Putamen (tissue), 1 donor: ENCODE measurements at regions not wholly inside any gene's neighbourhood (a gene's known extent, or its start where the extent isn't known, plus 50 kb on each side); places are given as distances from the start of the nearest gene placed in this dataset.
"Not testable (repeated sequence)": the region's sequence is repeated elsewhere in the genome, so short reads cannot be mapped to it uniquely, and the experiment has no call there.

Source experiments
- DNase-seq: peaks from one replicate; pipeline ENCODE4 v3.0.0-alpha.2; 2016; ENCODE audit warnings: low spot score

DNA sequence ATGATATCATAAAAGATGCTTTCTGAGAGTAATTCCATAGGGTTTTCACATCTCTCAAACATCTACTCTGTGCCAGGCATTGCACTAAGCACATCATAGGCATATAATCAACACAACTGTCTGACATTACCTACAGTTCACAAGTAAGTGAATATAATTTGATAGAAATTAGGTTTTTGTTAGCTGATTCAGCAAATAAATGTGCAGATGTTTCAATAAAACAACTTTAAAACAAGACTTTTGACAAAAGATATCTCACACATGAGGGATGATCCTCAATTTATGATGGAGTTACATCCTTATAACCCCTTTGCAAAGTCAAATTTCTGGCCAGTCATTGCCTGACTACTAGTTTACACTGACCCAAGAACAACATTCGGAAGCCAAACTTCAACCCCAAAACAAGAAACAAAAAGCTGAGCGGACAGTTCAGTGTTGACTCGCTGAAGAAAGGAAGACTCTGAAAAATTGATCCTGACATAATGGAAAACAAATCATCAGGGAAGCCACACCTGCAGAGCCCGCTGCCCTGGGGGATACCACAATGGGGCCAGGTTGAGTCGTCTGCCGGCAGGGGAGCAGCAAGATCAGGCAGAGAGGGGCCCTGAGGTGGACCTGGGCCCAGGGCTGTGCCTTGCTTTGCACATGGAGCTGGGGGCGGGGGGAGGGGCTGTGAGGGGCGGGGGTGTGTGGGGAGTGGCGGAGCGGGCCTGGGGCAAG is 739.2 kb upstream of the GJE1 start:
- DNase-seq, result no peak

DNA sequence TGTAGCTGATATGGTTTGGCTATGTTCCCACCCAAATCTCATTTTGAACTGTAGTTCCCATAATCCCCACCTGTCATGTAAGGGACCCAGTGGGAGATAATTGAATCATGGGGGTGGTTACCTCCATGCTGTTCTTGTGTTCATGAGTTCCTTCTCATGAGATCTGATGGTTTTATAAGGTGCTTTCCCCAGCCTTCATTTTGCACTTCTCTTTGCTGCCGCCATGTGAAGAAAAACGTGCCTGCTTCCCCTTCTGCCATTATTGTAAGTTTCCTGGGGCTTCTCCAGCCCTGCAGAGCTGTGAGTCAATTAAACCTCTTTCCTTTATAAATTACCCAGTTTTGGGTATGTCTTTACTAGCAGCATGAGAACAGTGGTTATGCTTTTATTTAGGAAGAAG is 741.6 kb upstream of the GJE1 start:
- DNase-seq, result not testable (repeated sequence)

DNA sequence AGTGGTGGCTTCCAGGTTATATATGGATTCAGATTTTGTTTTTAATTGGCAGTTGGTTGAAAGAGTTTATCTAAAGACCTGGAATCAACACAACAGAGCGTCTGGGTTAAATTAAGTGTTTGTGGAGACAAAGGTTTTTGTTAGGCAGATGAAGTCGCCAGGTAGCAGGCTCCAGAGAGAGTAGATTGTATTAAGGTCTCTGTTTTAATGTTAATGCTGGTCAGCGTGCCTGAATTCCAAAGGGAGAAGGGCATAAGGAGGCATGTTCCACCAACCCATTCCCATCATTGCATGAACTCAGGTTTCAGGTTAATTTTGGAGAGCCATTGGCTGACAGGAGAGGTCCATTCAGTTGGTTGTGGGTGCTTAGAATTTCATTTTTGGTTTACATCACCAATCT is 744.1 kb upstream of the GJE1 start:
- DNase-seq, result no peak

DNA sequence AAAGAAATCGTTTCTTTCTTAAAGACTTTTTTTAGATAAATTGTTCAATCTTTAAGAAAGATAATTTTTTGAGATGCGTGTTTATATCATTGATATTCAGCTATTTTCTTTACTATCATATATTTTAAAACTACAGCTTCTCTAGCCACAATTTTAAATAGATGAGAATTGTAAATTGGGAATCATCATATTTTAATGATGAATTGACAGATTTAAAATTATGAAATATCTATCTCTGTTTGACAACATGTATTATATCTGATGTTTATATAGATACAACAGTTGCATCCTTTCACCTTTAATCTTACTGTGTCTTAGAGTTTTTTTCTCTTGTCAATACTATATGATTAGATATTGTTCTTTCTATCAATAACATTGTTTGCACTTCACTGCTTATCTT is 762.3 kb upstream of the GJE1 start:
- no peak for DNase-seq

DNA sequence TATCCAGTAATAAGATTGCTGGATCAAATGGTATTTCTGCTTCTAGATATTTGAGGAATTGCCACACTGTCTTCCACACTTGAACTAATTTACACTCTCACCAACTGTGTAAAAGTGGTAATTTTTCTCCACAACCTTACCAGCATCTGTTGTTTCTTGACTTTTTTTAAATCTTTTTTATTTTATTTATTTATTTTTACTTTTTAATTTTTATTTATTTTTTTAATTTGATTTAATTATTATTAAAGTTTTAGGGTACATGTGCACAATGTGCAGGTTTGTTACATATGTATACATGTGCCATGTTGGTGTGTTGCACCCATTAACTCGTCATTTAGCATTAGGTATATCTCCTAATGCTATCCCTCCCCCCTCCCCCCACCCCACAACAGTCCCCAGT is 765.9 kb upstream of the GJE1 start:
- not testable (repeated sequence) for DNase-seq

DNA sequence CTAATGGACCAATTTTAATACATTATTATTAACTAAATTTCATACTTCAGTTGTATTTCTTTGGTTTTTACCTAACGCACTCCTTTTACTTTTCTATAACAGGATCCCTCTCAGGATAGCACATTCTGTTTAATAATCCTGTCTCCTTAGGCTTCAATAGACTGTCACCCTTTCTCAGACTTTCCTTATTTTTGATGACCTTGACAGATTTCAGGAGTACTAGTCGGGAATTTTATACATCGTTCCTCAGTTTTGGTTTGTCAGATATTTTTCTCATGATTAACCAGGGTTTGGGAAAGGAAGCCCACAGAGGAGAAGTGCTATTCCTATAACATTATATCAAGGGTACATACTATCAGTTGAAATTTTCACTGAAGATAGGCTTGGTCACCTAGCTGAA is 768.0 kb upstream of the GJE1 start:
- DNase-seq, result no peak

DNA sequence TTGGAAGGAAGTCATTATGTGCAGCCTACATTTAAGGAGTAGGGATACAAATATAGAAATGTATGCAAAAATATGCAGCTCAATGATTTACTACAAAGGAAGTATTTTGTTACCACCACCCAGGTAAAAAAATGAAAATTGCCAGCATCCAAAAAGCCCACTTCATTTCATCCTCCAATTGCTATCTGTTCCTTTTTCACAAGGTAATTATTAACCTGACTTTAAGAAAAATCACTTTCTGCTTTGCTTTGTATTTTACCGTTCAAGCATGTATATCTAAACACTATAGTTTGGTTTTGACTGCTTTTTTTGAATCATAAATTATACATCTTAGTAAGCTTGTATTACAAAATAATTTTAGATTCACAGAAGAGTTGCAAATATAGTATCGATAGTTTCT is 768.5 kb upstream of the GJE1 start:
- DNase-seq, result no peak

DNA sequence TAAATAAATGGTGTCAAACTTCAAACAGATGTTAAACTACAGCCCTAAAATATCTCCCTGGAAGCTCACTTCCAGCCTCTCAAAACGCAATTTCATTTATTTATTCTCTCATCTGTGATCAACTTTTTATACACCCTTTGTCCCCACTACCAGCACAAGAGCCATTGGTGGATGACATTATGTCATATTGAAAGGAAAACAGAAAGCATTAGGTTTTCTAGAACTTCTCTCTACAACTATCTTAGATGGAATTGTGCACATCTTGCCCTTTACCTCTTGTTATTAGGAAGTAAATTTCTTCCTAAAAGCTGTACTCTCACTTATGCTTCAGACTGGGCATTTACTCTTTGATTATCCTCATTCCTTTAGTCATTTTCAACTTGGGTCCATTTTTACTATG is 771.2 kb upstream of the GJE1 start:
- no peak for DNase-seq

DNA sequence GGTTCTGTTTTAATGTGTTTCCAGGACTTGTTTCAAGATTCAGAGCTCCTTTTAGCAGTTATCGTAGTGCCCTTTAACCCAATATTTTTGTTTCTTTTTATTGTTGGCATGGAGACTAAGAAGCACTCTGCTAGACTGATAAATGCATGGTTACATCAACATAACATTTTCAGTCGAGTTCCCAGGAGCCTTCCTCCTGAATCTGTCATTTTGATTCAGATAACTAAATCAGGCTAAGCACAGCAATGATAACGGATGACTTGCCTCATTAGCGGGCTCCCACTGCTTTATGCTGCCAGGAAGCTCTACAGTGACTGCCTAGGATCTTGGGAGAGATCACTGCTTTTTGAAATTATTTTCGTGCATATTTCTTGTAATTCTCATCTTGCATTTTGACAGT is 772.8 kb upstream of the GJE1 start:
- peak; percentile 28 for DNase-seq

DNA sequence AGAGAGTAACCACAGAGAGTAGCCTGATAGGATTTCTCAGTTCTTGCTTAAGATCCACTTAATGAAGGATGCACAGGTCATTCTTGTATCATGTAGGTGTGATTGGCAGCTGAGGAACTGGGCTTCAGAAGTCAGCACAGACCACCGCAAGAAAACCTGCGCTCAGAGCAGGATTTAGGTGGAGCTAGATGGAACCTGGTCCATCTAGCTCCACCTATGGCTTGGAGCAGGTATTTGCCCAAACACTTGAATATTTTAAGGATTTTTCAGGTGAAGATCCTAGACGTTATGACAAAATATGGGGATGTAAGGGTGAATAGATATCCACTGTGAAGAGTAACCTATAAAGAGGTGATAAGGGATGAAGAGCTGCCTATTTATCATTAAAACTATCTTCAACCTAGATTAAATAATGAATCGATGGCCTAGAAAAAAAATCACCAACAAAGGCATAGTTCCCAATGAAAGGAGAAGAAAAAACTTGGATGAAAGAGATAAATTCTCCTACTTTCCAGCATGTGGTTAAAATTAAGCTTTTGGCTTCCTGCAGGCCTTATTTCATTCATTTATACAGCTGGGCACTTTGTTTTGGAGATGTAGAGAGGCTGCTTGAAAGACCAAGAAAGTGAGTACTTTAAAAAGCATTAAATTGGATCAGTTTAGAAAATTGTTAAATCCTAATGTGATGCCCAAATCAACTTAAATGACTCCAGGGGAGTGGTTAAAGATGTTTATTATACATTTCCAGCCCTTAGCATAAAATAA is 778.4 kb upstream of the GJE1 start:
- DNase-seq, result no peak

DNA sequence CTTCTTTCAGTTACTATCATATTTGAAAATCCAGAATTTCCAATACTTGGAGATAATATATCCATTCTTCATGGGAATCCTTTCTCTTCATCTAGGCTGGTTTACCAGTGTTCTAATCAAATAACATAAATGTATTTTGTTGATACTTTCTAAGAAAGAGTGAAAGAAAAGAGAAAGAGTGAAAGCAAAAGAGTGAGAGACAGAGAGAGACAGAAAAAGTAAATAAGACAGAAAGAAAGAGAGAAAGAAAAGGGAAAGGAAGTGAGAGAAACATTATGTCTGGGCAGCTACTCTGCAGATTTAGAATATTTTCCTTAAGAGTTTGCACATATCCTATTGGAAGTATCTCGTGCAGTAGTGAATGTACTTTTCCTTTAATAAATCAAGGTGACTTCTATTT is 781.0 kb upstream of the GJE1 start:
- DNase-seq, result no peak

DNA sequence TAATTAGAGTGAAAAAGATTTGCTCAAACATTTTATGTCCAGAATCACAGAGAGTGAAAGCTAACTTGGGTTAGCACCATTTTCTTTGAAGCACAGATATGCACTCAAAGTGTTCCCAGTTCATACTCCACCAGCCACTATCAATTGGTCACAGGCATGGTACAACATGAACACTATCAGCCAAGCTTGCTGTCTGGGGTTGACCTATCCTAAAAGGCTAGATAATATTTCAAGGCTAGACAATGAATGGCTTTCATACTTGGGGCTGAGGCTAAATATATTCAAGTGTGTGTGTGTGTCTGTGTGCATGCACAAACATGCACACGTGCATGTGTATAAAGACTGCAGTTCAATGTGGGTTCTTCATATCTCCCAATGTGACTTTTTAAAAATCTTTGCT is 783.0 kb upstream of the GJE1 start:
- DNase-seq, result no peak

DNA sequence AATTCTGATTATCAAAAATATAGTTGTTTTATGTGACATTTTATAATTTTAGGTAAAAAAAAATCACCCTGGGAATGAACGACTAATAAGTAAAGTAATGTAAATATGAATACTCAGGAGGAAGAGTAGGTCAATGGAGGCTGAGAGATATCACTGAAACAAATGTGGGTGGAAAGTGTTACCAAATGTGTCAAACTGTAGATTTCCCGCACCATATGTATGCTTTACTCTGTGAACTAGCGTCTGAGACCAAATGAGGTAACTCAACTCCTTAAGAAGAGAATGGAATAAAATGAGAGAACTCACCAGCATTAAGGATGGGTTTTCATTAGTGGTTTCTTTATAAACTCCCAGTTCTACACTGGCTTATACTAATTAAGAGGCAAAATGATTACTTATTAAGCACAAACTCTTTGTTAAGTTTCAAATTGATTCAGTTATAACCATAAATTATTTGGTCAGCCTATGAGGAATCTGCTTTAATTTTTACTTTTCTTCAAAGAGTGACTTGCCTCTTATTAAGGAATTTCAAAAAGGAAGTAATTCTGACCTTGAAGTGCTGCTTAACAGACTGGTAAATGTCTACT is 784.7 kb upstream of the GJE1 start:
- no peak for DNase-seq

DNA sequence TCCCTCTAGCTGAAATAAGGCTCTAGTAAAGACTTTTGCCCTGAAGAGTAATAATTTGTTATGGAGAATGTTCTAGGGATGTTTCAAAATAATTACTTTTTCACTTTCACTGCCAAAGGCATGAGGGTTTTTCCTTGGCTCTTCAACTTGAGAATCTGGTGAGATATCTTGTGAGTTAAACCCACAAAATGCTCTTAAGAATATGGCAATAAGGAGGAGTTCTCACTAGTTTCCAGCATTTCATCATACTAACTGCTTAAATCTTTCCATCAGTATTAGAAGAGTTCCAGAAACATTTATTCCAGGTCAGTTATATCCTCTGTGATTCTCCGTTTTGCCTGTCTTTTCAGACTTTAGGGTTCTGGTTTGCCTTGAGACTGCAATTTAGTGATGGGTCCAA is 785.6 kb upstream of the GJE1 start:
- no peak for DNase-seq

DNA sequence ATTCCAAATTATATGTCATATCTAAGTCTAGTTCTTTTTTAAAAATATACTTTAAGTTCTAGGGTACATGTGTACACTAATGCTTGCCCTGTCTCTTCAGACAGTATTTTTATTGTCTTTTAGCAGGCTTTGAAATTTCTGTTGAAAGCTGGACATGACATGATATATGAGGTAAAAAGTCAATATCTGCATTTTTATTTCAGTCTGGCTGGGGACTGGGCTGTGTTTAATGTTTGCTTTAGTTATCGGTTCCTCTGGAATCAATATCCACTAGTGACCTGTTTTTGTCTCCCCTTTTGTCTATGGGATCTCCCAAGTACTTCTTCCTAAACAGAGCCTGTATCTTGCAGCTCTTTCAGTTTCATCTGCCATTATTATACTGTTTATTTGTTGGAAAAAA is 786.2 kb upstream of the GJE1 start:
- no peak for DNase-seq

DNA sequence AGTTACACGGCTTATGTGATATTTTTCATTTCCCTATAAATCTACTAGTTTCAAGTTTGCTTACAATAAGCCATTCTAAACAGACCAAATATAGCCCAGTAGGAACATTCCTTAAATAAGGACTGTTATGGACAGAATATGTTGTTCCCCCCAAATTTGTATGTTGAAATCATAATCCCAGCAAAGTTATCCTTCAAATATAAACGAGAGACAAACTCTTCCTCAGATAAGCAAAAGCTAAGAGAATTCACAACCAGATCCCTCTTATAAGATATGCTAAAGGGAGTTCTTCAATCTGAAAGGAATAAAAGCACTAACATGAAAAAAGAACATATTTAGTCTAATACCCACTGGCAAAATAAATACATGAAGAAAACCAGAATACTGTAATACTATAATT is 795.5 kb upstream of the GJE1 start:
- no peak for DNase-seq

DNA sequence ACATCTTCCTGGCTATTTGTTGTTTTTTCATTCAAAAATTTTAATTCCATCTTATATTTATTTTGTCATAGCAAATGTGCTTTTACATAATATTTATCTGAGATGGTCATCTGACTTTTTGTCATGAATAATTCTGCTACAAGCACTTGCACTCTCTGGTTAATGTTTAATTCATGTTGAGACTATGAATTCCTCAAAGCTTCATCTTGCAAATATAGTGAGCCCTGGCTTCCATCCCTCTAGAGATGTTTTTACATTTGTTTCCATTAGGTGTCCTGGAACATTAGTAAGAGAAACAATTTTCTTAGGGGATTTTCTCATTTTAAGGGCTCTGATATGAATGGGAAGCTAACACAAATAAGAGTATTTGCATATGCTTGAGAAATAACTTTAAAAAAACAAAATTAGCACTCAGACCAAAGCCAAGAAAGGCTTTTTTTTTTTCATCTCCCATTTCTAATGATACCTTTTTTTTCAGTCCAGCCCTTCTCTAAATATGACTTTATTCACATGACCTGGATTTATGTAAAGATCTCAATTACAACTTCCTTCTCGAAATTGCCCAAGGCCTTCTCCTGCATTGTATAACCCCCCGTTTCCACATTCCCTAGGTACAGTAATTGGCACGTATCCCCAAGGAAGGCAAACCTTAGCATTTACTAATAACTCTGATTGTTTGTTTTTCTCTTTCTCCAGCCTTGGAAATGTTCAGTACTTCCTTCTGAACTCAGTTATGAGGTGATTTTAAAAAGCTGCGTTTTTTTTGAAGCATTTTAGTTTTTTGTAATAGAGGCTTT is 797.0 kb upstream of the GJE1 start:
- DNase-seq, result no peak

DNA sequence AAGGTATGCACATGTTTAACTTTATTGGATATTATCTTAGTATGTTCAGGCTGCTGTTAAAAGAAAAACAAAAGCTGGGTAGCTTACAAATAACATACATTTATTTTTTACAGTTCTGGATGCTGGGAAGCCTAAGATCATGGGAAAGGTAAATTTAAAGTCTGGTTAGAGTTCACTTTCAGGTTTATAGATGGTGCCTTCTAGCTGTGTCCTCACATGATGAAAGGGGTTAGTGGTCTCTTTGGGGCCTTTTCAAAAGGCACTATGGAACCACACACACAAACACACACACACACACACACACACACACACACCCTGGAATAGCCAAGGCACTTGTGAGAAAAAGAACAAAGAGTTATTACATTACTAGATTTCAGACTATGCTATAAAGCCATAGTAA is 805.8 kb upstream of the GJE1 start:
- no peak for DNase-seq

DNA sequence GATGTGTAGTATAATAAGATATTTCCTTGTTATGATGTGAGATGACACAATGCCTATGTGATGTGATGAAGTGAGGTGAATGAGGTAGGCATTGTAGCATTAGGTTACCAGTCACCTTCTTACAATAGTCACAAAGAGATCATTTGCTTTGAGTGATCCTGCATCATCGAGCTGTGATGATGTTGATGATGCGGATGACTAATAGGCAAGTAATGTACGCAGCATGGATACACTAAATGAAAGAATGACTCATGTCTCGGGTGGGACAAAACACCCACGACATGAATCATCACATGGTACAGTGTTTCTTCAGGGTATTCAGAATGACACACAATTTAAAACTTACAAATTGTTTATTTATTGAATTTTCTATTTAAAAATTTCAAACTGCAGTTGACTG is 806.3 kb upstream of the GJE1 start:
- peak; percentile 33 for DNase-seq

DNA sequence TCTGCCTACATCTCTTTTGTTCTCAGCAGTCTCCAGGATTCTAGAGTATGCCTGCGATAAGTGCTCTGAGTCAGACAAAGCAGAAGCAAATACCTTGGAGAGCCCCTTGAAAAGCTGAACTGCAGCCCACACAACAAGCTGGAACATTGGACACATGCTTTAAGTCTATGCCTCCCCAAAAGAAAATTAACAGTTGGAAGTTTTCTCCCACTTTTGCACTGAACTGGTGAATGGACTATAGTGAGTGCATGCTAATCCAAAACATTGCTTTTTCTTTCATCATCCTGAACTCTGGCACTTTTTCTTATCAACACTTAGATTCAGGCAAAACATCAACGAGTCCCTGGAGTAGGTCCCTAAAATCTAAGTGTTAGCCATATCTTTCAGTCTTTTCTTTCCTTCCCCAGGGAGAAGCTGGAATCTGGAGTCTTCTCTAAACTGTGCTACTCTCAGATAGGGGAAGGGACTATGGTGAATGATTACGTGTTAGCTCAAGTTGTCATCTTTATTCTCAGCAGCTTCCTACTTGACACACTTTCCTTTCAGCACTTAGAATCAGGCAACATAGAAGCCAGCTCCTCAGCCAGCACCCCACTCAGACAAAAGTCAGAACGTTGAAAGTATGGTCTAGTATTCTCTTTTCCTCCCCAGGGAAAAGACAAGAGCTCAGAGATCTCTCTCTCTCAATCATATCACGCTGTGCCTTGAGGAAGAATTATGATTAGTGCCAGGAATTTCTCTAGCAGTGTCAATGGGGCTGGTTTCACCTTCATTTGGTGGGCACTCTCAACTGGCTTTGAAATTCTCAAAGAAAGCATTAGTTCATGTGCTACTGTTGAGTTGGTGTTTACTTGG is 811.0 kb upstream of the GJE1 start:
- no peak for DNase-seq

DNA sequence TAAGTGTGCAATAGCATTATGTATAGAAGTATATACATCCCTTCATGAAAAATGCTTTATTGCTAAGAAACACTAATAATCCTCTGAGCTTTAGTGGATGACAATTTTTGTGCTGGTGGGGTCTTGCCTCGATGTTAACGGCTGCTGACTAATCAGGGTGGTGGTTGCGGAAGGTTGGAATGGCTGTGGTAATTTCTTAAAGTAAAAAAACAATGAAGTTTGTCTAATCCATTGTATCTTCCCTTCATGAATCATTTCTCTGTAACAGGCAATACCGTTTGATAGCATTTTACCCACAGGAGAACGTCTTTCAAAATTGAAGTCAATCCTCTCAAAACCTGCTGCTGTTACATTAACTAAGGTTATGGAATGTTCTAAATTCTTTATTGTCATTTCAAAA is 816.5 kb upstream of the GJE1 start:
- no peak for DNase-seq

DNA sequence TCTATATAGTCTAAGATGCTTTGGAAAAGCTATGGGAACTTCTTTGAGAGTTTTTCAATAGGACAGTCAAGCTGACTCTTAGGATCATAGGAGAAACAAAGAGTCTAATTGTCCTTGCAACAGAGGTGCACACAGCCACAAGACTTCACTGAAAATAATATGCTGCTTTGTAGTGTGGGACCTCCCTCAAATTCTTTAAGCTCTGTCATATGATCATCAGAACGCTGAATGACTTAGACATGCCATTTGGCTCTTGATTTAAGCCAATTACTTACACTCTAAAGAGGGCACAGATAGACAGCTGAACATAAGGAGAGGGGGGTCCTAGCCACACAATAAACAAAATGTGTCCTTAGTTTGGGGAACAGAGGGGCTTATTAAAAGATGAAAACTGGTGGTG is 818.7 kb upstream of the GJE1 start:
- no peak for DNase-seq
